Endothelial cell (in vitro differentiated cells): ENCODE measurements at regions not wholly inside any gene's neighbourhood (a gene's known extent, or its start where the extent isn't known, plus 50 kb on each side); places are given as distances from the start of the nearest gene placed in this dataset.
A peak's percentile ranks its signal among the peaks of the same experiment; 100 is the strongest.

Experiments used
- DNase-seq: peaks from one replicate; pipeline ENCODE4 v3.0.0; 2021; ENCODE audit warnings: low spot score
- H3K27ac Mint-ChIP-seq: one replicate; pipeline ENCODE4 v1.8.0; 2021; ENCODE audit warnings: mixed read lengths, inconsistent platforms; ENCODE audit not compliant: unreplicated experiment
- H3K27me3 Mint-ChIP-seq: one replicate; pipeline ENCODE4 v1.8.0; 2021; ENCODE audit warnings: mild to moderate bottlenecking, moderate library complexity, mixed read lengths, inconsistent platforms; ENCODE audit not compliant: unreplicated experiment
- H3K36me3 Mint-ChIP-seq: one replicate; pipeline ENCODE4 v1.8.0; 2021; ENCODE audit warnings: mild to moderate bottlenecking, low read depth, mixed read lengths, inconsistent platforms; ENCODE audit not compliant: unreplicated experiment
- H3K4me1 Mint-ChIP-seq: one replicate; pipeline ENCODE4 v1.8.0; 2021; ENCODE audit warnings: mild to moderate bottlenecking, mixed read lengths, inconsistent platforms; ENCODE audit not compliant: unreplicated experiment
- H3K4me3 Mint-ChIP-seq: one replicate; pipeline ENCODE4 v1.8.0; 2021; ENCODE audit warnings: mild to moderate bottlenecking, mixed read lengths, inconsistent platforms; ENCODE audit not compliant: unreplicated experiment
- H3K9me3 Mint-ChIP-seq: one replicate; pipeline ENCODE4 v1.8.0; 2021; ENCODE audit warnings: mixed read lengths, inconsistent platforms; ENCODE audit not compliant: unreplicated experiment
- CTCF ChIP-seq: fragments of 200-600 bp; sonication (generic); IDR thresholded peaks from one replicate; pipeline ENCODE4 v1.5.0; 2021; ENCODE audit warnings: antibody characterized with exemption; ENCODE audit not compliant: unreplicated experiment

GRCh38 chr5:77852068-77852513 lies 76.0 kb upstream of the TBCA start:
- peaks cover 24% of the 10 kb centered on the region for H3K4me1 Mint-ChIP-seq
- DNase-seq = no peak
- no peaks in the 10 kb centered on the region for H3K9me3 Mint-ChIP-seq
- TF ChIP-seq CTCF = no peak
- no peaks in the 10 kb centered on the region for H3K36me3 Mint-ChIP-seq
- peak overlapping the region; percentile 95 for H3K4me3 Mint-ChIP-seq
- H3K27me3 Mint-ChIP-seq = peaks cover 31% of the 10 kb centered on the region
- no peak overlapping the region for H3K27ac Mint-ChIP-seq

- peak overlapping the region; percentile 95 for H3K4me3 Mint-ChIP-seq
- H3K4me1 Mint-ChIP-seq = peaks cover 29% of the 10 kb centered on the region
- peaks cover 33% of the 10 kb centered on the region for H3K27me3 Mint-ChIP-seq
- peak; percentile 49 for DNase-seq
- no peak for TF ChIP-seq CTCF
- H3K36me3 Mint-ChIP-seq = no peaks in the 10 kb centered on the region
- no peaks in the 10 kb centered on the region for H3K9me3 Mint-ChIP-seq
- no peak overlapping the region for H3K27ac Mint-ChIP-seq
Measured at GRCh38 chr5:77851176-77852067, 75.3 kb upstream of the TBCA start.

GRCh38 chr5:77850536-77851175 lies 74.5 kb upstream of the TBCA start:
- Mint-ChIP-seq H3K4me3 (peak overlapping the region; percentile 95), H3K9me3 (no peaks in the 10 kb centered on the region), H3K27me3 (peaks cover 36% of the 10 kb centered on the region), H3K36me3 (no peaks in the 10 kb centered on the region), H3K4me1 (peaks cover 29% of the 10 kb centered on the region), H3K27ac (no peak overlapping the region)
- TF ChIP-seq CTCF = no peak
- DNase-seq = peak; percentile 39

- TF ChIP-seq CTCF = no peak
- Mint-ChIP-seq H3K27me3 (peaks cover 40% of the 10 kb centered on the region), H3K36me3 (no peaks in the 10 kb centered on the region), H3K27ac (no peak overlapping the region), H3K9me3 (no peaks in the 10 kb centered on the region), H3K4me1 (peaks cover 28% of the 10 kb centered on the region), H3K4me3 (no peak overlapping the region)
- no peak for DNase-seq
Measured at GRCh38 chr5:77849308-77849900, 73.3 kb upstream of the TBCA start.
